ENCODE measurements at regions not wholly inside any gene's neighbourhood (a gene's known extent, or its start where the extent isn't known, plus 50 kb on each side); places are given as distances from the start of the nearest gene placed in this dataset.

DNA sequence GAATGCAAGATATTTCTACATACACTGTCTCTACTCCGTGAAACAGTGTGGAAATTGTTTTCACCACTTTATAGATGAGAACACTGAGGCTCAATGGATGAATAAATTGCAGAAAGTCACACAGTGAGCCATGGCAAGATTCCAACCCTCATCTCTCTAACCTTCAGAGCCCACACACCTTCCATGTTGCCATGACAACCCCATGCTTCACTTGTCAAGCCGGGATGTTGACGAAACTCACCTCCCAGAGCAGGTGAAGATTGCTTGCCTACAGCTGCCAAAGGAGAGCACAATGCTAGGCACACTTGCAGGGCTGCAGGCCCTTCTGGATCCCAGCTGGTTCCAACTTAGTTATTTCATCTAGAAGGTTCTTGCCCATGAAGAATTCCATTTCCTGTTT is 71.4 kb upstream of the SEZ6L start (continued):
- TF ChIP-seq POLR2AphosphoS5 (IDR thresholded peaks at IDR 0.05; ENCODE audit: low read depth, low read length) (no peak), SIN3A (conservative IDR thresholded peaks at IDR 0.05 in 1 of 2, IDR thresholded peaks at IDR 0.05 in 1 of 2; ENCODE audit: low read depth in 1 of 2, low read length in 2 of 2) (no peak)
